ENCODE measurements at regions not wholly inside any gene's neighbourhood (a gene's known extent, or its start where the extent isn't known, plus 50 kb on each side); places are given as distances from the start of the nearest gene placed in this dataset.

DNA sequence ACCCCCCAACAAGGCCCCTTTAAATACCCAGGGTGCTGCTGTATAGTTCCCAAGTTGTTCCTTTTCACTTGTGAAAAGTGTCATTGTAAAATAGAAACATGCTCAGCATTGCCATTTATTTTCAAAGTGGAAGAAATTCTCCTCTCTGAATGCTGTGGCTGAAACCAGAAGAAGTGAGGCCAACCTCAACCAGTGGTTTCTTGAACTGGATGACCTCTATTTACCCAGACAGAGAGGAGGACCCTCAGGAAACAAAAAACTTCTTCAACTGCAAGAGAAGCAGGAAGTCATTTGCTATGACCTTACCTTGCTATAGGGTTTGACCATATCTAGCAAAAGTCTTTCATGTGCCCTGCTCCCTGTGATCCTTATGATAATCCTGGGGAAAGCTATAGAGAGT, 209.7 kb upstream of the RARB start:
- no peak for TF ChIP-seq ZNF76 (tag by site-specific recombination; IDR thresholded peaks at IDR 0.05; ENCODE audit: borderline replicate concordance, low read depth)
- TF ChIP-seq, protein P1, sequence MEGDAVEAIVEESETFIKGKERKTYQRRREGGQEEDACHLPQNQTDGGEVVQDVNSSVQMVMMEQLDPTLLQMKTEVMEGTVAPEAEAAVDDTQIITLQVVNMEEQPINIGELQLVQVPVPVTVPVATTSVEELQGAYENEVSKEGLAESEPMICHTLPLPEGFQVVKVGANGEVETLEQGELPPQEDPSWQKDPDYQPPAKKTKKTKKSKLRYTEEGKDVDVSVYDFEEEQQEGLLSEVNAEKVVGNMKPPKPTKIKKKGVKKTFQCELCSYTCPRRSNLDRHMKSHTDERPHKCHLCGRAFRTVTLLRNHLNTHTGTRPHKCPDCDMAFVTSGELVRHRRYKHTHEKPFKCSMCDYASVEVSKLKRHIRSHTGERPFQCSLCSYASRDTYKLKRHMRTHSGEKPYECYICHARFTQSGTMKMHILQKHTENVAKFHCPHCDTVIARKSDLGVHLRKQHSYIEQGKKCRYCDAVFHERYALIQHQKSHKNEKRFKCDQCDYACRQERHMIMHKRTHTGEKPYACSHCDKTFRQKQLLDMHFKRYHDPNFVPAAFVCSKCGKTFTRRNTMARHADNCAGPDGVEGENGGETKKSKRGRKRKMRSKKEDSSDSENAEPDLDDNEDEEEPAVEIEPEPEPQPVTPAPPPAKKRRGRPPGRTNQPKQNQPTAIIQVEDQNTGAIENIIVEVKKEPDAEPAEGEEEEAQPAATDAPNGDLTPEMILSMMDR (tag by site-specific recombination; IDR thresholded peaks at IDR 0.05), result no peak
- no peak for TF ChIP-seq ZNF473 (tag by site-specific recombination; IDR thresholded peaks at IDR 0.05)
- TF ChIP-seq ZBTB17 (tag by site-specific recombination; IDR thresholded peaks at IDR 0.05), result no peak
- no peak for TF ChIP-seq ZNF596 (tag by site-specific recombination; IDR thresholded peaks at IDR 0.05)

All from HEK293 (cell line).